H1 (cell line): ENCODE measurements at regions not wholly inside any gene's neighbourhood (a gene's known extent, or its start where the extent isn't known, plus 50 kb on each side); places are given as distances from the start of the nearest gene placed in this dataset.

Experiments used
- CTCF ChIA-PET: fragments of 300-600 bp; sonication (Branson Sonifier 250); formaldehyde crosslinking; loops from one replicate; lab custom pipeline; 2021; ENCODE audit not compliant: partially characterized antibody; lab: Charles Lee
- POLR2A ChIA-PET: fragments of 300-600 bp; sonication (Branson Sonifier 250); formaldehyde crosslinking; loops from one replicate; lab custom pipeline; 2021; ENCODE audit warnings: inconsistent platforms; ENCODE audit not compliant: partially characterized antibody; lab: Charles Lee
- DNase-seq, 2 experiments: peaks; one replicate each; pipeline versions ENCODE4 v3.0.0 to v3.0.0-alpha.2; 2010 to 2022; ENCODE audit warnings: low spot score in 2 of 2, low read depth in 1 of 2, mixed read lengths in 1 of 2
- FAIRE-seq: peaks from 2 replicates; lab custom pipeline; 2011; peaks lifted over from hg19 to GRCh38; lab: Jason Lieb, UNC
- H2AFZ ChIP-seq: 2 replicates; pipeline ENCODE4 v1.8.1; 2012; ENCODE audit warnings: low read length, inconsistent platforms
- H2AK5ac ChIP-seq: 2 replicates; pipeline ENCODE4 v1.6.1; 2013; ENCODE audit warnings: low read depth, low read length
- H2BK120ac ChIP-seq: replicated peaks from 2 replicates; pipeline ENCODE3; 2013; ENCODE audit warnings: low read depth, low read length, inconsistent platforms
- H2BK12ac ChIP-seq: 2 replicates; pipeline ENCODE4 v1.6.1; 2013; ENCODE audit warnings: low read depth, low read length
- H2BK15ac ChIP-seq: 2 replicates; pipeline ENCODE4 v1.6.1; 2013; ENCODE audit warnings: low read length
- H2BK20ac ChIP-seq: 2 replicates; pipeline ENCODE4 v1.6.1; 2013; ENCODE audit warnings: low read length
- H2BK5ac ChIP-seq: 2 replicates; pipeline ENCODE4 v1.6.1; 2013; ENCODE audit warnings: low read depth, low read length
- H3K14ac ChIP-seq: 2 replicates; pipeline ENCODE4 v1.6.1; 2013; ENCODE audit warnings: inconsistent platforms; ENCODE audit not compliant: insufficient read length
- H3K18ac ChIP-seq: 2 replicates; pipeline ENCODE4 v1.6.1; 2013; ENCODE audit warnings: low read length; ENCODE audit errors: extremely low read depth
- H3K23ac ChIP-seq: 2 replicates; pipeline ENCODE4 v1.6.1; 2013; ENCODE audit warnings: inconsistent platforms; ENCODE audit not compliant: insufficient read length
- H3K23me2 ChIP-seq: 2 replicates; pipeline ENCODE4 v1.6.1; 2013; ENCODE audit warnings: low read depth, low read length
- H3K27ac ChIP-seq: 2 replicates; pipeline ENCODE4 v1.6.1; 2011; ENCODE audit warnings: low read depth, low read length, inconsistent platforms
- H3K27me3 ChIP-seq, 4 experiments: replicated peaks in 1 of 4; 1 replicate in 1 of 4; 2 replicates in 3 of 4; pipeline versions ENCODE4 v1.6.1 to v1.8.1; 2011 to 2013; ENCODE audit warnings: low read length in 3 of 4, mild to moderate bottlenecking in 3 of 4, inconsistent platforms in 2 of 4, mixed read lengths in 2 of 4, moderate library complexity in 1 of 4; ENCODE audit not compliant: control insufficient read depth in 3 of 4, insufficient read depth in 3 of 4; ENCODE audit errors: extremely low read depth in 1 of 4
- H3K36me3 ChIP-seq, 4 experiments: 2 replicates each; pipeline versions ENCODE4 v1.6.1 to v1.8.1; 2011 to 2013; ENCODE audit warnings: mild to moderate bottlenecking in 4 of 4, low read length in 3 of 4, moderate library complexity in 2 of 4, control low read depth in 1 of 4, inconsistent platforms in 1 of 4; ENCODE audit not compliant: insufficient read depth in 4 of 4, control insufficient read depth in 2 of 4
- H3K4ac ChIP-seq: replicated peaks from 2 replicates; pipeline ENCODE3; 2013; ENCODE audit warnings: low read length, low read depth, mixed read lengths, inconsistent platforms; ENCODE audit not compliant: insufficient read length
- H3K4me1 ChIP-seq, 4 experiments: replicated peaks in 1 of 4; 1 replicate in 1 of 4; 2 replicates in 3 of 4; pipeline versions ENCODE4 v1.6.1 to v1.8.1; 2011 to 2013; ENCODE audit warnings: low read length in 3 of 4, inconsistent platforms in 2 of 4, mixed read lengths in 1 of 4; ENCODE audit not compliant: insufficient read depth in 4 of 4, control insufficient read depth in 3 of 4
- H3K4me2 ChIP-seq, 2 experiments: 2 replicates each; pipeline versions ENCODE4 v1.6.1 to v1.8.1; 2011 to 2013; ENCODE audit warnings: low read depth in 2 of 2, low read length in 2 of 2, control low read depth in 1 of 2, inconsistent platforms in 1 of 2, mild to moderate bottlenecking in 1 of 2; ENCODE audit not compliant: insufficient read depth in 1 of 2
- H3K4me3 ChIP-seq, 4 experiments: fragments of 200-600, 300-600 bp in 1 of 4; sonication (generic), shearing (Covaris generic), sonication (Bioruptor Twin) in 1 of 4; 2 replicates each; pipeline versions ENCODE4 v1.5.1 to v1.8.1; 2011 to 2016; ENCODE audit warnings: low read length in 4 of 4, low read depth in 3 of 4, control low read depth in 2 of 4, inconsistent platforms in 2 of 4, mild to moderate bottlenecking in 2 of 4, mixed read lengths in 1 of 4, moderate library complexity in 1 of 4; ENCODE audit not compliant: insufficient read depth in 2 of 4; ENCODE audit errors: extremely low read depth in 1 of 4
- H3K56ac ChIP-seq: replicated peaks from 2 replicates; pipeline ENCODE3; 2013; ENCODE audit warnings: low read depth, mild to moderate bottlenecking, mixed read lengths, low read length, inconsistent platforms; ENCODE audit not compliant: insufficient read length
- H3K79me1 ChIP-seq: 2 replicates; pipeline ENCODE4 v1.6.1; 2013; ENCODE audit warnings: low read depth, low read length, control low read depth
- H3K79me2 ChIP-seq, 2 experiments: 2 replicates each; pipeline versions ENCODE4 v1.6.1 to v1.8.1; 2012 to 2013; ENCODE audit warnings: low read length in 2 of 2, mild to moderate bottlenecking in 2 of 2, inconsistent platforms in 1 of 2; ENCODE audit not compliant: insufficient read depth in 2 of 2, control insufficient read depth in 1 of 2
- H3K9ac ChIP-seq, 4 experiments: replicated peaks in 1 of 4; 1 replicate in 1 of 4; 2 replicates in 3 of 4; pipeline versions ENCODE4 v1.6.1 to v1.8.1; 2011 to 2013; ENCODE audit warnings: low read depth in 3 of 4, low read length in 3 of 4, control low read depth in 2 of 4, mild to moderate bottlenecking in 2 of 4, moderate library complexity in 2 of 4, inconsistent platforms in 1 of 4; ENCODE audit errors: extremely low read depth in 1 of 4
- H3K9me3 ChIP-seq, 2 experiments: 2 replicates each; pipeline versions ENCODE4 v1.6.1 to v1.8.1; 2012 to 2013; ENCODE audit warnings: mild to moderate bottlenecking in 2 of 2, moderate library complexity in 2 of 2, control low read depth in 1 of 2, inconsistent platforms in 1 of 2, low read depth in 1 of 2, low read length in 1 of 2, mixed read lengths in 1 of 2; ENCODE audit not compliant: insufficient read depth in 2 of 2
- H4K20me1 ChIP-seq, 2 experiments: replicated peaks in 1 of 2; 2 replicates each; pipeline versions ENCODE3 to v1.8.1; 2011 to 2013; ENCODE audit warnings: inconsistent platforms in 2 of 2, low read length in 2 of 2, mild to moderate bottlenecking in 1 of 2; ENCODE audit not compliant: insufficient read depth in 2 of 2, control insufficient read depth in 1 of 2
- H4K5ac ChIP-seq: 2 replicates; pipeline ENCODE4 v1.6.1; 2013; ENCODE audit warnings: low read length, low read depth, mixed read lengths, inconsistent platforms; ENCODE audit not compliant: insufficient read length
- H4K8ac ChIP-seq: 2 replicates; pipeline ENCODE4 v1.8.0; 2013; ENCODE audit warnings: mild to moderate bottlenecking, moderate library complexity, low read length, inconsistent platforms; ENCODE audit not compliant: insufficient read depth; ENCODE audit errors: extremely low read depth
- H4K91ac ChIP-seq: replicated peaks from 2 replicates; pipeline ENCODE3; 2013; ENCODE audit warnings: low read length, mixed read lengths, inconsistent platforms; ENCODE audit not compliant: insufficient read length
- BACH1 ChIP-seq: IDR thresholded peaks from 2 replicates; pipeline ENCODE4 v1.6.1; 2012; ENCODE audit warnings: low read length, improper control_type of control experiment
- CBX8 ChIP-seq: fragments of 300-800, 300-1000 bp; sonication (generic); IDR thresholded peaks from 2 replicates; pipeline ENCODE4 v1.7.1; 2016; ENCODE audit warnings: low read depth, low read length, borderline replicate concordance
- E2F6 ChIP-seq: IDR thresholded peaks from 2 replicates; pipeline ENCODE4 v1.6.1; 2012; ENCODE audit warnings: inconsistent platforms
- NANOG ChIP-seq: IDR thresholded peaks from 2 replicates; pipeline ENCODE4 v1.6.1; 2011; ENCODE audit warnings: low read length, low read depth, mild to moderate bottlenecking, inconsistent platforms; ENCODE audit not compliant: insufficient read depth, poor library complexity, severe bottlenecking
- SP2 ChIP-seq: IDR thresholded peaks from 2 replicates; pipeline ENCODE4 v1.6.1; 2012; ENCODE audit warnings: mild to moderate bottlenecking, low read length, inconsistent platforms
- TEAD4 ChIP-seq: IDR thresholded peaks from 2 replicates; pipeline ENCODE4 v1.6.1; 2012; ENCODE audit warnings: low read depth, low read length, inconsistent platforms, mixed read lengths

- H4K20me1 ChIP-seq = no peaks in the 10 kb centered on the region
- ChIA-PET POLR2A (no interaction called here), CTCF (no interaction called here)
- no peak overlapping the region for H3K4ac ChIP-seq
- no peaks in the 10 kb centered on the region for H3K79me1 ChIP-seq
- TF ChIP-seq TEAD4 (no peak), BACH1 (no peak), CBX8 (no peak), NANOG (no peak), SP2 (no peak), E2F6 (no peak)
- no peak overlapping the region for H2BK12ac ChIP-seq
- H3K9ac ChIP-seq = no peak overlapping the region
- H3K14ac ChIP-seq = no peak overlapping the region
- no peak overlapping the region for H3K4me3 ChIP-seq
- no peaks in the 10 kb centered on the region for H3K36me3 ChIP-seq
- no peaks in the 10 kb centered on the region for H3K79me2 ChIP-seq
- no peak overlapping the region for H4K5ac ChIP-seq
- no peaks in the 10 kb centered on the region for H3K4me1 ChIP-seq
- no peak for FAIRE-seq
- no peak overlapping the region for H2BK20ac ChIP-seq
- H4K91ac ChIP-seq = no peak overlapping the region
- H2BK15ac ChIP-seq = no peak overlapping the region
- no peak for DNase-seq
- no peak overlapping the region for H3K18ac ChIP-seq
- no peak overlapping the region for H3K4me2 ChIP-seq
- no peak overlapping the region for H3K23ac ChIP-seq
- H4K8ac ChIP-seq = no peak overlapping the region
- H3K27ac ChIP-seq = no peak overlapping the region
- H3K23me2 ChIP-seq = no peaks in the 10 kb centered on the region
- H3K56ac ChIP-seq = no peak overlapping the region
- no peak overlapping the region for H2AFZ ChIP-seq
- no peak overlapping the region for H2BK120ac ChIP-seq
- no peaks in the 10 kb centered on the region for H3K9me3 ChIP-seq
- H3K27me3 ChIP-seq = no peaks in the 10 kb centered on the region
- no peak overlapping the region for H2BK5ac ChIP-seq
- no peak overlapping the region for H2AK5ac ChIP-seq
Measured at GRCh38 chr5:24353611-24354010, 291.2 kb downstream of the CDH10 start.
